ENCODE measurements at regions not wholly inside any gene's neighbourhood (a gene's known extent, or its start where the extent isn't known, plus 50 kb on each side); places are given as distances from the start of the nearest gene placed in this dataset.

- DNase-seq = no peak
Measured at GRCh38 chr2:83595926-83596325, 863.2 kb downstream of the SUCLG1 start.

GRCh38 chr2:83595121-83595690 is 863.9 kb downstream of the SUCLG1 start:
- DNase-seq = no peak

- DNase-seq = no peak
Measured at GRCh38 chr2:83594241-83595120, 864.6 kb downstream of the SUCLG1 start.

GRCh38 chr2:83587309-83587708 is 871.8 kb downstream of the SUCLG1 start:
- DNase-seq = no peak

GRCh38 chr2:83585250-83585649 is 873.8 kb downstream of the SUCLG1 start:
- DNase-seq = no peak

GRCh38 chr2:83584672-83585071 is 874.4 kb downstream of the SUCLG1 start:
- no peak for DNase-seq

- no peak for DNase-seq
Measured at GRCh38 chr2:83582589-83582988, 876.5 kb downstream of the SUCLG1 start.

GRCh38 chr2:83579507-83579906 is 879.6 kb downstream of the SUCLG1 start:
- DNase-seq = no peak

- no peak for DNase-seq
Measured at GRCh38 chr2:83578405-83578804, 880.7 kb downstream of the SUCLG1 start.

- no peak for DNase-seq
Measured at GRCh38 chr2:83574614-83575013, 884.5 kb downstream of the SUCLG1 start.

GRCh38 chr2:83573060-83573459 is 886.0 kb downstream of the SUCLG1 start:
- no peak for DNase-seq

- no peak for DNase-seq
Measured at GRCh38 chr2:83572400-83572799, 886.7 kb downstream of the SUCLG1 start.

- no peak for DNase-seq
Measured at GRCh38 chr2:83567551-83567950, 891.5 kb downstream of the SUCLG1 start.

- no peak for DNase-seq
Measured at GRCh38 chr2:83565626-83566025, 893.5 kb downstream of the SUCLG1 start.

- no peak for DNase-seq
Measured at GRCh38 chr2:83565181-83565580, 893.9 kb downstream of the SUCLG1 start.

GRCh38 chr2:83561592-83561991 is 897.5 kb downstream of the SUCLG1 start:
- DNase-seq = no peak

GRCh38 chr2:83536556-83536955 is 922.5 kb downstream of the SUCLG1 start:
- no peak for DNase-seq

GRCh38 chr2:83534416-83534815 is 924.7 kb downstream of the SUCLG1 start:
- no peak for DNase-seq

GRCh38 chr2:83531206-83531826 is 927.8 kb downstream of the SUCLG1 start:
- DNase-seq = no peak

GRCh38 chr2:83528767-83529166 is 930.3 kb downstream of the SUCLG1 start:
- DNase-seq = no peak

- no peak for DNase-seq
Measured at GRCh38 chr2:83522891-83523493, 936.1 kb downstream of the SUCLG1 start.

- no peak for DNase-seq
Measured at GRCh38 chr2:83517727-83518368, 941.2 kb downstream of the SUCLG1 start.

- DNase-seq = no peak
Measured at GRCh38 chr2:83516503-83516902, 942.6 kb downstream of the SUCLG1 start.
